ENCODE measurements at regions not wholly inside any gene's neighbourhood (a gene's known extent, or its start where the extent isn't known, plus 50 kb on each side); places are given as distances from the start of the nearest gene placed in this dataset.

GRCh38 chr21:25127811-25128210, 479.5 kb downstream of the MRPL39 start:
- Histone ChIP-seq H2BK5ac (ENCODE audit: low read depth, low read length, poor library complexity, severe bottlenecking) (no peak overlapping the region), H3K18ac (ENCODE audit: low read depth, low read length) (no peak overlapping the region), H2BK15ac (ENCODE audit: low read depth, low read length) (no peak overlapping the region), H4K8ac (ENCODE audit: low read depth in 2 of 2, low read length in 2 of 2) (no peak overlapping the region), H2BK20ac (ENCODE audit: low read depth, low read length) (no peak overlapping the region), H3K14ac (replicated peaks; ENCODE audit: low read depth, low read length) (no peak overlapping the region), H2AK5ac (ENCODE audit: low read depth, low read length) (no peak overlapping the region), H3K4ac (ENCODE audit: low read depth, low read length) (no peak overlapping the region), H3K4me3 (ENCODE audit: insufficient read depth, low read depth, low read length) (no peak overlapping the region), H4K20me1 (ENCODE audit: insufficient read depth, low read length) (no peaks in the 10 kb centered on the region), H3K36me3 (ENCODE audit: control insufficient read depth, insufficient read depth, low read length) (no peaks in the 10 kb centered on the region), H3K23ac (ENCODE audit: low read depth, low read length) (no peak overlapping the region), H2AFZ (replicated peaks; ENCODE audit: low read length, poor library complexity) (no peak overlapping the region), H3K9me1 (ENCODE audit: insufficient read depth, low read length) (no peaks in the 10 kb centered on the region), H3K79me1 (ENCODE audit: low read depth in 1 of 2, low read length in 2 of 2) (no peaks in the 10 kb centered on the region), H3K27ac (ENCODE audit: insufficient read depth, low read length) (no peak overlapping the region), H4K91ac (ENCODE audit: insufficient read depth, low read depth, low read length) (no peak overlapping the region), H4K5ac (ENCODE audit: low read depth, low read length) (no peak overlapping the region), H3K4me1 (ENCODE audit: control insufficient read depth, insufficient read depth, low read length) (no peaks in the 10 kb centered on the region), H2BK120ac (ENCODE audit: low read depth, low read length) (no peak overlapping the region), H3K56ac (ENCODE audit: extremely low read depth, insufficient read depth, low read length) (no peak overlapping the region), H3K27me3 (ENCODE audit: control insufficient read depth, insufficient read depth, low read length) (no peaks in the 10 kb centered on the region), H3K9me3 (ENCODE audit: control insufficient read depth, insufficient read depth, low read length) (no peaks in the 10 kb centered on the region), H3K4me2 (ENCODE audit: low read depth, low read length) (no peak overlapping the region), H2AK9ac (replicated peaks; ENCODE audit: low read depth, low read length, poor library complexity) (no peak overlapping the region), H3K9ac (ENCODE audit: low read depth, low read length) (no peak overlapping the region)
- DNase-seq (no peak), ATAC-seq (ENCODE audit: low read depth) (no peak)
- intact Hi-C loops (cut with micrococcal nuclease) (no loop called here), in situ Hi-C loops (cut with MboI; ENCODE audit: low sequenced_read_pairs) (no loop called here), dilution Hi-C loops (cut with HindIII; ENCODE audit: low sequenced_read_pairs, unreplicated experiment) (no loop called here)
- ChIA-PET CTCF (no interaction called here), POLR2A (ENCODE audit: unreplicated experiment) (no interaction called here)
- no CpG with 5 or more reads among the region's 1 CpG for WGBS, 2 experiments (ENCODE audit: extremely low coverage in 2 of 2, insufficient read length in 1 of 2)
- TF ChIP-seq NFE2L2 (IDR thresholded peaks at IDR 0.05; ENCODE audit: low read depth, low read length), result no peak
- no peak for TF ChIP-seq RFX5 (IDR thresholded peaks at IDR 0.05; ENCODE audit: low read depth, low read length)
- no peak for TF ChIP-seq SMC3 (IDR thresholded peaks at IDR 0.05; ENCODE audit: low read depth, low read length)
- BruUV-seq (replicated peaks), result no TSS peak

Data from IMR-90 (cell line).